Daoy (cell line): ENCODE measurements at regions not wholly inside any gene's neighbourhood (a gene's known extent, or its start where the extent isn't known, plus 50 kb on each side); places are given as distances from the start of the nearest gene placed in this dataset.

Experiments used
- DNase-seq: peaks from one replicate; pipeline ENCODE4 v3.0.0-alpha.2; 2015; ENCODE audit warnings: low read depth

DNA sequence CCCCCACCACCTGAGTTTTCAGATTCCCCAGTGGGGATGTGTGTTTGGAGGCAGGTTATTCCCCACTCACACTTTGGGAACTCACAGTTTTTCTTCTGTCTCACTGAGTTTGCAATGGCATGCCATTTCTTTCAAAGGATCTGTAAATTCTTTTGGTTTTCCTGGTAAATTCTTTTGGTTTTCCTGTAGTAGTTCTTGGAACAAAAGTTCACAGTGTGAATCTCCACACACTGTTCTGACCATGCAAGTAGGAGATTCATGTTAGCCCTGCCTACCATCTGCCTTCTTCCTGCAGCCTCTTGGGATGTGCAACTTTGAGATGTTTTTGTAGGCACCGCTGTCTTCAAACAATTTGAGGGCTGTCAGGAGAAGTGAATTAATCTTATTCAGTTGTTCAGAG, 165.6 kb upstream of the OGFRL1 start:
- DNase-seq = peak; percentile 30

- DNase-seq = peak; percentile 67
These were observed 164.3 kb upstream of the OGFRL1 start for GRCh38 chr6:71124340-71124739.

GRCh38 chr6:71125216-71125615, 163.4 kb upstream of the OGFRL1 start:
- DNase-seq = no peak

DNA sequence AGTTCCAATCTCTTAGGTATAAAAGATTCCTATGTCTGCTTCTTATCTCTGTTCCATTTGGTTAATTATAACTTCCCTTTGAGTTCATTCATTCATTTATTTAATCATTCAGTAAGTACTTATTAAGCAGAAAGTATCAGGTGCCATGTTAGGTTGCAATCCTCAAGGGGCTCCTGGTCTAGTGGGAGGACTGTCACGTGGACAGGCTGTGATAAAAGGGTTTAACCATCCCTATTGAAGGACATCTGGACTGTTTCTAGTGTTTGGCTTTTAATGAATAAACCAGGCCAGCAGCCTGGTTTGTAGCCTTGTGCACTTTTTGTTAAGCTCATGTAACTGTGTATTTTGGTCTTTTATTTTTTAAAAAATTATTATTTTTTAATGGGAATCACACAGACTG, 162.1 kb upstream of the OGFRL1 start:
- no peak for DNase-seq

GRCh38 chr6:71127374-71127773, 161.2 kb upstream of the OGFRL1 start:
- DNase-seq = no peak

DNA sequence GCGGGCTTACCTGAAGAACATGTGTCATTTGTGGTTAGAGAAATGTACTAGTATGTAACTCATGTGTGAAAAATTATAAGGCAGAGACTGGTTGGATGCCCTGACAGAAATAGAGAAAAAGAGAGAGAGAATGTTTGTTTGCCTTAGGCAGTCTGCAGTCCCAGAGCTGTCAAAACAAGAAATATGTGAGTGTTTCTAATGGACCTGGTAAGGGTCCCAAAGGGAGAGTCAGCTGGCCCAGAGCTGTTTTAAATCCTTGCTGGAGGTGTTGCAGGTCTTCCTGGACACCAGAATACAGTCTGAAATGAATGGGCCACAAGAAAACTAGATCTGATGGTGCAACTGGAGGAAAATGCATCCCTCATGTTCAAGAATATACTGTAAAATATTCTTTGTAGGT, 158.3 kb upstream of the OGFRL1 start:
- DNase-seq = no peak

- no peak for DNase-seq
These were observed 153.5 kb upstream of the OGFRL1 start for GRCh38 chr6:71134929-71135642.

DNA sequence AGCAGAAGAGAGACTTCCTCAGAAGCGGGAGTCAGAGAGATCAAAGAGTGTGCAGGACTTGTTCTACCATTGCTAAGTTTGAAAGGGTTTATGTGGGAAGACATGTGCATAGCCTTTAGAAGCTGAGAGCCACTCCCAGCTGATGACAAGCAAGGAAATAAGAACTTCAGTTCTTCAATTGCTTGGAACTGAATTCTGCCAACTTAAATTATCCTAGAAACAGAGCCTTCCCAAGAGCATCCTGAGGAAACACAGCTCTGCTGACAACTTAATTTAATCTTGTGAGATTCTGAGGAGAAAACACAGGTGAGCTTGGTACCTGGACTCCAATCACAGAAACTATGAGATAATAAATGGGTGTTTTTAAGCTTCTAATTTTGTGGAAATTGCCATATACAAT, 150.6 kb upstream of the OGFRL1 start:
- DNase-seq = no peak

GRCh38 chr6:71138376-71138775, 150.2 kb upstream of the OGFRL1 start:
- peak; percentile 29 for DNase-seq

DNA sequence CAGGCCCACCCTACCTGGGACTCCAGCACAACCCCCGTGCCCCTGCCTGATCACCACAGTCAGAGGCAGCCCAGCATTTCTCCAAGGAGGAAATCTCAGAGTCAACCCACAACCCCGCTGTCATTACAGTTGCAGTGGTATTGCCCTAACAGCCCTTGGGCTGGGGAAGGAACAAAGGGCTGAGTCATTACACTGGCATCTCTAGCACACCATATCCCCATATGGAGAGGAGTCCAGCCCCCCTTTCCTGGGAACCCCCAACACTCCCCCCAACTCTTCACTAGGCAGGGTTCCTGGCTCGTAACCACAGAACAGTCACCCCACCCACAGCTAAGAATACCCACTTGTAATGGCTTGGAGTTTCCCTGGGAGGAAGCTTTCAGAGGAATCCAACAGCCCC, 149.4 kb upstream of the OGFRL1 start:
- DNase-seq = peak; percentile 89

GRCh38 chr6:71153755-71154325, 134.8 kb upstream of the OGFRL1 start:
- no peak for DNase-seq

- DNase-seq = no peak
These were observed 131.3 kb upstream of the OGFRL1 start for GRCh38 chr6:71157345-71157744.

- no peak for DNase-seq
These were observed 123.7 kb upstream of the OGFRL1 start for GRCh38 chr6:71164890-71165289.

GRCh38 chr6:71168233-71168765, 120.3 kb upstream of the OGFRL1 start:
- DNase-seq = no peak

DNA sequence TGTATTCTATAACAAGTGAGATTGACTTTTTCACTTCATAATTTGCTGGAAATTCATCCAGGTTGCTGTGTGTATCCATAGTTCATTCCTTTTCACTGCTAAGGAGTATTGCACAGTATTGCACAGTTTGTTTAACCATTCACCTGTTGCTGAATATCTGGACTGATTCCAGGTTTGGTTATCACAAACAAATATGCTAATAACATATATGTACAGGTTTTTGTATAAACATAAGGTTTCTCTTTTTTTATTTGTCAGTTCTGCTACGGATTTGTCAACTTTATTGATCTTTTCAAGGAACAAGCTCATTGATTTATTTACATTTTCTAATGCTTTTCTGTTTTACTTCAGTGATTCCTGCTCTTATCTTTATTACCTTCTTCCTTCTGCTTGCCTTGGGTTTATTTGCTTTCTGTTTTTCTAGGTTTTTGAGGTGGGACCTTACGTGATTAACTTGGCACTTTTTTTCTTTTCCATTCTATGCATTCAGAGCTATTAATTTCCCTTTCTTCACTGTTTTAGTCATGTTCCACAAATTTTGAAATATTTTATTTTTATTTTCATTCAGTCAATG, 117.0 kb upstream of the OGFRL1 start:
- DNase-seq = no peak

DNA sequence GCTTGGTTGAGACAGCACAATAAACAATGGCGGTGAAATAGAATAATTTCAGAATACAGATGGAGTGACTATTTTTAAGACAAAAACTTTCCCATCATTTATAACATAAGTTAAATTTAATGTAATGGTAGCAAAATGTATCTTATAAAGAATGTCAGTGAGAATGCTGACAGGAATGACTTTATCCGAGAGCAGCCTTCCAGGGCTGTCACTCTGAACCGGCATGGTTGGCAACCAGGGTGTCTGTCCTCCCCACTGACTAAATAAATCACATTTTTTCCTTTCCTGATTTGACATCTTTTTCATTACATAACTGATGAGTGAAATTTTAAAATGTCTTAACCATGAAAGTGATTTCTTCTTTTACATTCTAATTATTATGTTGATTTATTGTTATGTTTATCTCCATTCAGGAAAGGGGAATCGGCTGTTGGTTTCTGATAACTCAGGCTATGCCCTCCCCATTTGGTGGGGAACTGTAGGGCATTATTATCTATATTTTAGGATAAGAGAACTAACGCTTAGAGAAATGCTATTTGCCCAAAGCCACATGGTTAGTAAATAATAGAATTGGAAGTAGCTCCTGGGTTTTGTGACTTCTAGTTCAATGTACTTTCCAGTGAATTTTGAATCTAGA, 109.2 kb upstream of the OGFRL1 start:
- no peak for DNase-seq

DNA sequence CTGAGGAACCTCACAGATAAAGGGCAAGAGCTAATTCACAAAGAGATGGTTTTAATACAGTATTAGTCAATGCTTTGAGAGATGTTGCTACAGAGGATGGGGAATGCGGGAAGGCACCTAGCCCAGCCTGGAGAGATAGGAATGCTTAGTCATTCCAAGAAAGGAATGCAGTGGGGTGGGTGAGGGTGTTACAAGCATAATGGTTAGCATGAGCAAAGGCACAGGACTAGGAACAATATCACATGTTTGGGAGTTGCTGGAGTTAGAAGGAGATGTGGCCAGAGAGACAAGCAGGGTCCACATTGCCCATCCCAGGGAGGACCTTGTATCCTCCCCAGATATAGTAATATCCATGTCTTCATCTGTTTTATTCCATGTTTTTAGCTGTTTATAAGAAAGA, 107.0 kb upstream of the OGFRL1 start:
- peak; percentile 79 for DNase-seq

DNA sequence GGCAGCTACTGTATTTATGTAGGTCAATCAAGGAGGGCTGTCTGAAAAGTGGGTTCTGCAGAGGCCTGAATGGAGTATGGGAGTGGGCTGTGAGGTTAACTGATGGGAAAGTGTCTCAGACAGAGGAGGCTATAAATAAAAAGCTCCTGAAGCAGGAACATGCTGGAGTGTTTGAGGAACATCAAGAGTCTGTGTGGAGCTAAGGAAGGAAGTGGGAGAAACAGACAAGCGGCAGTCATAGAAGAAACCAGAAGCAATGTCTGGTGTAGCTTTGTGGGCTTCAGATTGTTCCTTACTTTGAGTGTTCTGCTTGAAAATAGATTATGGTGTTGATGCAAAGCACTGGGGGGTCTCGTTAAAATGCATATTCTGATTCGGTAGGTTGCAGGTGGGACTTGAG, 101.5 kb upstream of the OGFRL1 start:
- DNase-seq = no peak

DNA sequence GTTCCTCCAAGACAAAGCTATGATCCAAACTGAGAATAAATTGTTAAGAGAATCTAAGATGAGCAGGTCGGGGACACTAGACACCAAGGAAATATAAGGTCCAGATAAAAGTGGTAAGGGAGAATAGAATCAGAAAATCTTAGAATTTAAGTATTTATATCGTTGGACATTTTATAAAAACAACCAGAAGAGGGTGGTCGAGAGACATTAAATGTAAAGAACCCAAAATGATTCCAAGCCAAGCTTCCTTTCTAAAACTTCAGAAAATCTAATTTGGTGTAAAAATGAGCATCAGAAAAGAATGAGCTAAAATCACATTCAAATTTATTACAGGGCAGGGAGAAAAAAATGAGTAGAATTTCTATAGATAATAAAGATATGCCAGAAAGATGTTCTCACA, 97.8 kb upstream of the OGFRL1 start:
- peak; percentile 27 for DNase-seq

DNA sequence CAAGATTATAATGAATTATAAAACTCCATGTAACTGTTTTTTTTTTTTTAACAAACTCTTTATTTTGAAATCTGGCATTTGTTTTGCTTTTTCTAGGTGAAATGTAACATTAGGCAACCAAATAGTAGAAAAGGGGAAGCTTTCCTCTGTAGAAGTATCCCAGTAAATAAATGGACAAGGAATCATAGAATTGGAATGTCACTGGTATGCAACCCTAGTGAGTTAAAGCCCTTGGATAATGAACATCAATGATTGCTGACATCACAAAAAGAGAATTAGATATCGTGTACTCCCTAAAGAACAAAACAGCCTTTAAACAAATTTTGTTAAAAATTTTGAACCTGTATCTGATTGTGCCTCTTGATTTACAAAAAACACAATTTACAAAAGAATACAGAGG, 93.9 kb upstream of the OGFRL1 start:
- DNase-seq = peak; percentile 28

DNA sequence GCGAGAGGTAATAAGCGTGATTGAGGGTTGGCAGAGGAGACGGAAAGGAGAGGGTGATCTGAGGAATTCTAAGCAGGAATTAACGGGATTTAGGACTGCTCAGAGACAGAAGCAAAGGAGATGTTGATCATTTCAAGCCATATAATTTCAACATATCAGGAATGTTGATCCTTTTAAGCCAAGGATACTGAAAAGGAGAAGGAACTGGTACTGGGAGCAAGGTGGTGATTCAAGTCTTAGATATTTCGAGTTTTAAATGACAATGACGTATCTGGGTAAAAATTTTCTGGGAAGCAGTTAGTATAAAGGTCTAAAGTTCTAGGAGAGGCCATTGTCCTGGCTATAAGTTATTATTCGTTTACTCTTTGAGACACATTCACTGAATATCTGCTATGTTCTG, 91.3 kb upstream of the OGFRL1 start:
- DNase-seq = peak; percentile 20

GRCh38 chr6:71197780-71198179, 90.8 kb upstream of the OGFRL1 start:
- DNase-seq = peak; percentile 51

GRCh38 chr6:71198908-71199307, 89.7 kb upstream of the OGFRL1 start:
- no peak for DNase-seq
